Activated CD8-positive, alpha-beta T cell treated with anti-CD3 and anti-CD28 coated beads, Interleukin-2, amount 10 ng/mL, durations not matched to agents 7 days and 5 days (primary cell): ENCODE measurements at regions not wholly inside any gene's neighbourhood (a gene's known extent, or its start where the extent isn't known, plus 50 kb on each side); places are given as distances from the start of the nearest gene placed in this dataset.
"Not testable (repeated sequence)": the region's sequence is repeated elsewhere in the genome, so short reads cannot be mapped to it uniquely, and the experiment has no call there.

ENCODE experiments used
- ATAC-seq: fragments of 150-1000 bp; cut with Tn5 transposase; one replicate; pipeline ENCODE4 v1.10.0; 2021; ENCODE audit warnings: moderate library complexity
- CTCF ChIA-PET: fragments of 350-600 bp; sonication (Branson Sonifier 250); formaldehyde crosslinking; loops from one replicate; lab custom pipeline; 2021; ENCODE audit warnings: antibody characterized with exemption; lab: Charles Lee
- POLR2A ChIA-PET: fragments of 350-600 bp; sonication (Branson Sonifier 250); formaldehyde crosslinking; loops from one replicate; lab custom pipeline; 2021; ENCODE audit warnings: antibody characterized with exemption; lab: Charles Lee
- DNase-seq: peaks from one replicate; pipeline ENCODE4 v3.0.0-alpha.2; 2020
- H3K27ac Mint-ChIP-seq: one replicate; pipeline ENCODE4 v1.8.0; 2021; ENCODE audit warnings: mild to moderate bottlenecking, mixed read lengths
- H3K27me3 Mint-ChIP-seq: one replicate; pipeline ENCODE4 v1.8.0; 2021; ENCODE audit warnings: low read depth, mixed read lengths
- H3K36me3 Mint-ChIP-seq: one replicate; pipeline ENCODE4 v1.8.0; 2021; ENCODE audit warnings: low read depth, mixed read lengths
- H3K4me1 Mint-ChIP-seq: one replicate; pipeline ENCODE4 v1.8.0; 2021; ENCODE audit warnings: low read depth, mixed read lengths
- H3K4me3 Mint-ChIP-seq: one replicate; pipeline ENCODE4 v1.8.0; 2021; ENCODE audit warnings: mild to moderate bottlenecking, mixed read lengths
- H3K9me3 Mint-ChIP-seq: one replicate; pipeline ENCODE4 v1.8.0; 2022; ENCODE audit warnings: mixed read lengths; ENCODE audit not compliant: insufficient read depth

- Mint-ChIP-seq H3K9me3 (no peaks in the 10 kb centered on the region), H3K27me3 (no peaks in the 10 kb centered on the region), H3K4me1 (no peaks in the 10 kb centered on the region), H3K27ac (no peak overlapping the region), H3K4me3 (no peak overlapping the region), H3K36me3 (no peaks in the 10 kb centered on the region)
- CTCF ChIA-PET, result no interaction called here
- POLR2A ChIA-PET, result no interaction called here
- ATAC-seq (no peak), DNase-seq (no peak)
Observed at GRCh38 chr3:27044931-27045481, 324.2 kb downstream of the NEK10 start.

DNA sequence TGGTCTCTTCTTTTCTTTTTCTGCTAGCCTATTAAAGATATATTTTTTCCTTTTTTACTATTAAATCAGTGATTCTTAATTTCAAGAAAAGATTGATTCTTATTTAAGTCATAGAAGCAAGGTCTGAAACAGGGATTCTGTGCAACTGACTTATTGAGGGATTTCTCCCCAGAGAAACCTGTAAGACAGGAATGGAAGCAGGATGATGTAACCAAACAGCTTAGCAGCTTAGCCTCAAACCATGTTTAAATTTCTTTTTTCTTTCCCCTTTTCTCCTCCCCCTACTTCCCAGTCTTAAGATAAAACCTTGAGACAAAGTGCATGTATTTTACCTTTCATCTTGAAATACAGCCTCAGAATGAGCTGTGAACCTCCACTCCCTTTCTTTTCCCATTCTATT lies 322.8 kb downstream of the NEK10 start:
- Mint-ChIP-seq H3K9me3 (no peaks in the 10 kb centered on the region), H3K4me1 (no peaks in the 10 kb centered on the region), H3K27me3 (no peaks in the 10 kb centered on the region), H3K27ac (no peak overlapping the region), H3K36me3 (no peaks in the 10 kb centered on the region), H3K4me3 (no peak overlapping the region)
- DNase-seq (no peak), ATAC-seq (no peak)
- ChIA-PET POLR2A (no interaction called here), CTCF (no interaction called here)

GRCh38 chr3:27049792-27050191 lies 319.4 kb downstream of the NEK10 start:
- ATAC-seq, result no peak
- no peak for DNase-seq
- ChIA-PET CTCF (no interaction called here), POLR2A (no interaction called here)
- no peak overlapping the region for H3K4me3 Mint-ChIP-seq
- H3K27me3 Mint-ChIP-seq, result no peaks in the 10 kb centered on the region
- H3K4me1 Mint-ChIP-seq, result no peaks in the 10 kb centered on the region
- H3K36me3 Mint-ChIP-seq, result no peaks in the 10 kb centered on the region
- H3K27ac Mint-ChIP-seq, result no peak overlapping the region
- peaks cover 3% of the 10 kb centered on the region for H3K9me3 Mint-ChIP-seq

GRCh38 chr3:27051527-27051926 lies 317.7 kb downstream of the NEK10 start:
- H3K36me3 Mint-ChIP-seq, H3K27me3 Mint-ChIP-seq, H3K9me3 Mint-ChIP-seq, DNase-seq, ATAC-seq, CTCF ChIA-PET, POLR2A ChIA-PET, H3K4me3 Mint-ChIP-seq, H3K4me1 Mint-ChIP-seq, H3K27ac Mint-ChIP-seq: not testable (repeated sequence)

DNA sequence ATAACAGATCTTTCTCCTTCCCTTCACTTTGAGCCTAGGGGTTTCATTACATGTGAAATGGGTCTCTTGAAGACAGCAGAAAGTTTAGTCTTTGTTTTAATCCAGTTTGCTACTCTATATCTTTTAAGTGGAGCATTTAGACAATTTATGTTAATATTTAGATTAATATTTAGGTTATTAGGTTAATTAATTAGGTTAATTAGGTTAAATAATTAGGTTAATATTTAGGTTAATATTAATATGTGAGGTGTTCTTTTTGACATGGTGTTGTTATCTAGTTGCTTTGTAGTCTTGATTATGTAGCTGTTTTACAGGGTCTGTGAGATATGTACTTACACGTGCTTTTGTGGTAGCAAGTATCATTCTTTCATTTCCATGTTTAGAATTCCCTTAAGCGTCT lies 312.9 kb downstream of the NEK10 start:
- Mint-ChIP-seq H3K27ac (no peak overlapping the region), H3K36me3 (no peaks in the 10 kb centered on the region), H3K4me1 (no peaks in the 10 kb centered on the region), H3K9me3 (peaks cover 3% of the 10 kb centered on the region), H3K4me3 (no peak overlapping the region), H3K27me3 (no peaks in the 10 kb centered on the region)
- CTCF ChIA-PET, result no interaction called here
- ATAC-seq (no peak), DNase-seq (no peak)
- POLR2A ChIA-PET, result no interaction called here

DNA sequence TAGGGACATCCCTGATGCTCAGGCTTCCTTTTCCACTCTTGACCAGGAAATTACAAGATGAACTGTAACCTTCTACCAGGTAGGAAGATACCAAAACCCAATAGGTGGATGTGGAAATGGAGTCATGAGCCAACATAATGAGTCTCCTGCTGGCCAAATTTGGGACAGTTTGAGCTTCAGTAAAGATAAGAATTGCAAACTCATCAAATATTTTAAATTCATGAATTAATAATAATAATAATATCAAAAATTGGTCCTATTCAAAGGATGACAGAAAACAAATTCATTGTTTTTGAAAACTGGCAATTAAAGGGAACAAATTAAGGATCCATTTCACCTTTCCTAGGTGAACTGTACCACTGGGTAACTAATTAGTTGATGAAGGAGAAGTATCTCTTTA lies 309.7 kb downstream of the NEK10 start:
- H3K4me3 Mint-ChIP-seq, result no peak overlapping the region
- CTCF ChIA-PET, result no interaction called here
- H3K27ac Mint-ChIP-seq, result no peak overlapping the region
- H3K4me1 Mint-ChIP-seq, result no peaks in the 10 kb centered on the region
- no peaks in the 10 kb centered on the region for H3K27me3 Mint-ChIP-seq
- POLR2A ChIA-PET, result no interaction called here
- no peaks in the 10 kb centered on the region for H3K36me3 Mint-ChIP-seq
- DNase-seq (no peak), ATAC-seq (no peak)
- H3K9me3 Mint-ChIP-seq, result no peaks in the 10 kb centered on the region
